H1 (cell line): ENCODE measurements at regions not wholly inside any gene's neighbourhood (a gene's known extent, or its start where the extent isn't known, plus 50 kb on each side); places are given as distances from the start of the nearest gene placed in this dataset.

Experiments
- ASH2L ChIP-seq: fragments of 200-600, 300-600 bp; sonication (generic); IDR thresholded peaks from one replicate; pipeline ENCODE4 v1.7.1; 2017; ENCODE audit warnings: low read length
- RAD21 ChIP-seq, 2 experiments: IDR thresholded peaks in 1 of 2; conservative IDR thresholded peaks in 1 of 2; 2 replicates each; pipeline ENCODE4 v1.6.1; 2011; ENCODE audit warnings: low read depth in 2 of 2, low read length in 2 of 2, improper control_type of control experiment in 1 of 2, inconsistent platforms in 1 of 2, mild to moderate bottlenecking in 1 of 2, moderate library complexity in 1 of 2

DNA sequence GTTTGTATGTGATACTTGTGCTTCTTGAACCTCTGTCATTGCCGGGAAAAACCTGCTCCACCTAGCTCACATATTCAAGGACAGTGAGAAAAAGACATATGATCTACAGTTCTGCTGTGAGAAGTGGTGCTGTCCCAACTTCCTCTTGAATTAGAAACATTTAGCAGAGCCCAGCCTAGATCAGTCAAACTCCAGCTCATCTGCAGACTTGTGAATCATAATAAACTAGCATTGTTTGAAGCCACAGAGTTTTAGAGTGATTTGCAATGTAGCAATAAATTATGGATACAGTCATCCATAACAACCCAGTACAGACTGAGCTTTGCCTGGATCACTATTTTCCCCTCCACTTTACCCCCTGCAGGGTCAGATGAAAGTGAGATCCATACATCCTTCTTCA, 497.8 kb downstream of the PLA2G4A start (continued):
- TF ChIP-seq RAD21 (IDR thresholded peaks at IDR 0.05 in 1 of 2, conservative IDR thresholded peaks at IDR 0.05 in 1 of 2; ENCODE audit: low read depth in 2 of 2, low read length in 2 of 2) (no peak), ASH2L (no peak)
